Kidney (tissue), 13 donors: ENCODE measurements at regions not wholly inside any gene's neighbourhood (a gene's known extent, or its start where the extent isn't known, plus 50 kb on each side); places are given as distances from the start of the nearest gene placed in this dataset.

Source experiments
- DNase-seq, 5 donors: peaks; one replicate each; pipeline ENCODE4 v3.0.0-alpha.2; 2013 to 2020
- FAIRE-seq: peaks from 2 replicates; lab custom pipeline; 2012; peaks lifted over from hg19 to GRCh38; lab: Jason Lieb, UNC
- H3K27ac ChIP-seq, 2 donors: one replicate each; pipeline ENCODE4 v1.7.0; 2013; ENCODE audit warnings: low read depth in 2 of 2, low read length in 2 of 2, inconsistent platforms in 1 of 2
- H3K27me3 ChIP-seq: one replicate; pipeline ENCODE4 v1.7.1; 2013; ENCODE audit warnings: low read length, inconsistent platforms; ENCODE audit not compliant: control insufficient read depth, insufficient read depth
- H3K36me3 ChIP-seq, 3 donors: one replicate each; pipeline versions ENCODE4 v1.7.0 to v1.7.1; 2013; ENCODE audit warnings: low read length in 3 of 3, control low read depth in 1 of 3, inconsistent platforms in 1 of 3; ENCODE audit not compliant: insufficient read depth in 3 of 3, control insufficient read depth in 2 of 3
- H3K4me1 ChIP-seq, 3 donors: one replicate each; pipeline versions ENCODE4 v1.7.0 to v1.7.1; 2013; ENCODE audit warnings: low read length in 3 of 3, inconsistent platforms in 1 of 3, low read depth in 1 of 3; ENCODE audit not compliant: control insufficient read depth in 2 of 3, insufficient read depth in 2 of 3
- H3K4me3 ChIP-seq, 3 donors: one replicate each; pipeline versions ENCODE4 v1.7.0 to v1.8.1; 2013; ENCODE audit warnings: low read length in 3 of 3, control low read depth in 1 of 3, inconsistent platforms in 1 of 3
- H3K9ac ChIP-seq, 3 donors: one replicate each; pipeline versions ENCODE4 v1.7.0 to v1.7.1; 2013; ENCODE audit warnings: low read length in 3 of 3, control low read depth in 1 of 3, inconsistent platforms in 1 of 3
- H3K9me3 ChIP-seq, 3 donors: one replicate each; pipeline versions ENCODE4 v1.7.0 to v1.7.1; 2013; ENCODE audit warnings: low read length in 3 of 3, control low read depth in 1 of 3, inconsistent platforms in 1 of 3; ENCODE audit not compliant: control insufficient read depth in 2 of 3, insufficient read depth in 1 of 3
- CTCF ChIP-seq: IDR thresholded peaks from 3 replicates; pipeline ENCODE4 v1.5.1; 2012; ENCODE audit warnings: mild to moderate bottlenecking, moderate library complexity, borderline replicate concordance; ENCODE audit not compliant: insufficient read depth; ENCODE audit errors: extremely low read depth
- intact Hi-C: fragments of 100-400 bp; cut with DNase I; formaldehyde crosslinking; loops from one replicate; pipeline ENCODE4 v1.11.1; 2022
- donor health status: control.
- donor health status: control.
- donor health status: control.
- donor health status: control.
- donor health status: control.
- donor health status: DM: yes; HTN: yes; CAD: no.
- donor health status: Normal renal cell carcinoma (clear cell type).

GRCh38 chr18:73121207-73121606, 253.4 kb upstream of the NETO1 start:
- DNase-seq (no peak), FAIRE-seq (peak; percentile 96)
- H3K27me3 ChIP-seq: no peaks in the 10 kb centered on the region
- no peaks in the 10 kb centered on the region for H3K4me1 ChIP-seq
- no peak overlapping the region for H3K27ac ChIP-seq
- no peak overlapping the region for H3K4me3 ChIP-seq
- no peaks in the 10 kb centered on the region for H3K36me3 ChIP-seq
- no peaks in the 10 kb centered on the region for H3K9me3 ChIP-seq
- no peak overlapping the region for H3K9ac ChIP-seq
- TF ChIP-seq CTCF: no peak
- intact Hi-C loops: no loop called here

GRCh38 chr18:73120626-73121025, 252.8 kb upstream of the NETO1 start:
- FAIRE-seq: no peak
- no peak for TF ChIP-seq CTCF
- Histone ChIP-seq H3K4me3 (no peak overlapping the region), H3K4me1 (no peaks in the 10 kb centered on the region), H3K9me3 (no peaks in the 10 kb centered on the region), H3K36me3 (no peaks in the 10 kb centered on the region), H3K27me3 (no peaks in the 10 kb centered on the region), H3K27ac (no peak overlapping the region), H3K9ac (no peak overlapping the region)
- intact Hi-C loops: no loop called here
- no peak for DNase-seq

- no peaks in the 10 kb centered on the region for H3K27me3 ChIP-seq
- no peak overlapping the region for H3K27ac ChIP-seq
- H3K9ac ChIP-seq: no peak overlapping the region
- H3K4me3 ChIP-seq: no peak overlapping the region
- intact Hi-C loops: no loop called here
- H3K4me1 ChIP-seq: no peaks in the 10 kb centered on the region
- DNase-seq (no peak), FAIRE-seq (no peak)
- no peak for TF ChIP-seq CTCF
- H3K36me3 ChIP-seq: no peaks in the 10 kb centered on the region
- no peaks in the 10 kb centered on the region for H3K9me3 ChIP-seq
These were observed 251.8 kb upstream of the NETO1 start for GRCh38 chr18:73119574-73119973.

GRCh38 chr18:73118121-73118816, 250.5 kb upstream of the NETO1 start:
- no peaks in the 10 kb centered on the region for H3K36me3 ChIP-seq
- no peaks in the 10 kb centered on the region for H3K27me3 ChIP-seq
- H3K4me1 ChIP-seq: no peaks in the 10 kb centered on the region
- no peak overlapping the region for H3K27ac ChIP-seq
- FAIRE-seq (no peak), DNase-seq (no peak)
- H3K9me3 ChIP-seq: no peaks in the 10 kb centered on the region
- no peak for TF ChIP-seq CTCF
- no peak overlapping the region for H3K9ac ChIP-seq
- intact Hi-C loops: no loop called here
- H3K4me3 ChIP-seq: no peak overlapping the region
